Choroid plexus epithelial cell (primary cell): ENCODE measurements at regions not wholly inside any gene's neighbourhood (a gene's known extent, or its start where the extent isn't known, plus 50 kb on each side); places are given as distances from the start of the nearest gene placed in this dataset.
"Not testable (repeated sequence)": the region's sequence is repeated elsewhere in the genome, so short reads cannot be mapped to it uniquely, and the experiment has no call there.

Source experiments
- DNase-seq: peaks from one replicate; pipeline ENCODE4 v3.0.0-alpha.2; 2010; ENCODE audit warnings: low read depth
- H3K4me3 ChIP-seq: 2 replicates; pipeline ENCODE4 v1.5.1; 2011; ENCODE audit warnings: low read depth, mild to moderate bottlenecking, control low read depth, low read length, moderate library complexity
- TF ChIP-seq, protein P1 (sequence below): conservative IDR thresholded peaks from 2 replicates; pipeline ENCODE4 v1.5.1; 2011; ENCODE audit warnings: low read depth, mild to moderate bottlenecking, control low read depth, inconsistent platforms, low read length, moderate library complexity

DNA sequence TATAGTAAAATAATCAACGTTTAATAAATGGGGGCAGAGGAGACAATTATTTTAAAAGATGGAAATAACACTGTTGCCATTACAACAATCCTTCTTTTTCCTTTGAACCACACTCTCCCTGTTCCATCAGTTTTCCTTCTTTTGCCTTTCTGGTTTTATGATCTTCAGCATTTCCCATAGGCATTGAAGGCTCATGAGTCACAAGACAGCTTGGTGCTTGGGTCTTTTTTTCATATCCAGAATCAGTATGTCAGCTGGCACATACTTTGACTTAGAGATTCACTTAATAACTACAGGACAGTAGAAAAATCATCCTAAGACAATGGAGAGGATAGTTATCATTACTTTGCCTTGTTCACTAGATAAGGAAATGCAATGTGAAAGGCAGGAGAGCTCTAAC lies 521.6 kb upstream of the TSPY4 start:
- no peak overlapping the region for H3K4me3 ChIP-seq
- DNase-seq = no peak
- TF ChIP-seq, protein P1, sequence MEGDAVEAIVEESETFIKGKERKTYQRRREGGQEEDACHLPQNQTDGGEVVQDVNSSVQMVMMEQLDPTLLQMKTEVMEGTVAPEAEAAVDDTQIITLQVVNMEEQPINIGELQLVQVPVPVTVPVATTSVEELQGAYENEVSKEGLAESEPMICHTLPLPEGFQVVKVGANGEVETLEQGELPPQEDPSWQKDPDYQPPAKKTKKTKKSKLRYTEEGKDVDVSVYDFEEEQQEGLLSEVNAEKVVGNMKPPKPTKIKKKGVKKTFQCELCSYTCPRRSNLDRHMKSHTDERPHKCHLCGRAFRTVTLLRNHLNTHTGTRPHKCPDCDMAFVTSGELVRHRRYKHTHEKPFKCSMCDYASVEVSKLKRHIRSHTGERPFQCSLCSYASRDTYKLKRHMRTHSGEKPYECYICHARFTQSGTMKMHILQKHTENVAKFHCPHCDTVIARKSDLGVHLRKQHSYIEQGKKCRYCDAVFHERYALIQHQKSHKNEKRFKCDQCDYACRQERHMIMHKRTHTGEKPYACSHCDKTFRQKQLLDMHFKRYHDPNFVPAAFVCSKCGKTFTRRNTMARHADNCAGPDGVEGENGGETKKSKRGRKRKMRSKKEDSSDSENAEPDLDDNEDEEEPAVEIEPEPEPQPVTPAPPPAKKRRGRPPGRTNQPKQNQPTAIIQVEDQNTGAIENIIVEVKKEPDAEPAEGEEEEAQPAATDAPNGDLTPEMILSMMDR = no peak

DNA sequence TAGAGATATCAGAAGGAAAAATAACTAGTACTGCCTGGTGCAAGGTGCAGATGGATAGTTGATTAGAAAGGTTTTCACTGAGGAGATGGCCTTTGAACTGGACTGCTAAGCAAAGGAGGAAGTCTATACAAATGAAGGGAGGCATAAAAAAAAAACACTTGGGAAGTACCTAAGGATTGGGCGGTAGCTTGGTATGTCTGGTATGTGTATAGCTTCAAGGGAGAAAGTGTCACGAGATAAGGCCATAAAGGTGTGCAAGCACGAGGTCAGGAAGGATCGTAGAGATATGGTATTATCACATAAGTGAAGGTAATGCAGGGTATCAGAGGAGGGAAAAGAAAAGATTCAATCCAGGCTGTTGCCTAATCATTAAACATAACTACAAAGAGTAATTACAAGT lies 517.2 kb upstream of the TSPY4 start:
- TF ChIP-seq, protein P1 = no peak
- DNase-seq = no peak

DNA sequence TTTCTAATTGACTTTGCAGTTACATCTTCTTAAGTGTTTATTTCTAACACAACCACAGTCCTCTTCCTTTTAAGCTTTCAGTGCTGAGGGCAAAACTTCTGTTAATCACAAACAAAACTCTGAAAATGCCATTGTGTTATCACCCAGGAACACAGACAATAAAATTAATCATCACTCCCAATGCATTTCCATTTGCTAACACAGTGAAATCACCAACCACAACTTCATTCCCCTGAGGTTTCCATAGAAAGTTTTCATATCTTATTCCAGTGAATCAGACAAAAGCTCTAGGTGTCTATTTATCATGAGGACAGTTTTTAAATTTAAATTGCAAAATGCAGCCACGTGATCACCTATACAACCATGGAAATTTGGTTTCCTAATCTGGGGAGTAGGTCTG lies 516.2 kb upstream of the TSPY4 start:
- H3K4me3 ChIP-seq = no peak overlapping the region
- TF ChIP-seq, protein P1 = no peak
- no peak for DNase-seq

More for the DNA sequence above, 517.2 kb upstream of the TSPY4 start:
- H3K4me3 ChIP-seq = no peak overlapping the region

DNA sequence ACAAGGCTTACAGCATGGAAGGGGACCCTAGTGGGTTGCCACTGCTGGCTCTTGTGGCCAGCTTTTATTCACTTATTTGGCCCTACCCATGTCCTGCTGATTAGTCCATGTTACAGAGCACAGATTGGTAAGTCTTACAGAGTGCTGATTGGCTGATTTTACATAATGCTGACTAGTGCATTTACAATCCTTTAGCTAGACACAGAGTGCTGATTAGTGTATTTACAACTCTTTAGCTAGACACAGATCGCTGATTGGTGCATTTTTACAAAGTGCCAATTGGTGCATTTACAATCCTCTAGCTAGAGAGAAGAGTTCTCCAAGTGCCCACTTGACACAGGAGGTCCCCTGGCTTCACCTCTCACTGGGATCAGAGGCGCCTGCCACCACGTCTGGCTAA lies 485.0 kb upstream of the TSPY4 start:
- TF ChIP-seq, protein P1 = no peak
- H3K4me3 ChIP-seq = no peak overlapping the region
- DNase-seq = no peak

DNA sequence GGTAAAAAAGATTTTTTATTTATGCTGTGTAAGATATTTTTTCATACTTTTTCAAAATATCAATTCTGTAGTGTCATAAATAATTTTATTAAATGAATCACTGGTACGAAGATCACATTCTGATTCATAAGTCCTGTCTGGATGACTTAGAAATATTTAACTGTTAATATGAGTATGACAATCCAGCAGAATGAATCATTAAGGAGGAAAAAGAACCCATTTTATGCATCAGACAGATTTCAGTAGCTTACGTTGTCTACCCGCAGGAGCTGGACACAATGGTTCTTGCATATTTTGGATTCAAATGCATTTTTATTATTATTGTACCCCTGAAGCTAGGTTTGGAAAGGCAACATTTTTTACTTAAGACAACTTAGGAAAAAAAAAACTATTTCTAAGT lies 448.9 kb upstream of the TSPY4 start:
- no peak overlapping the region for H3K4me3 ChIP-seq
- no peak for DNase-seq
- TF ChIP-seq, protein P1 = no peak

DNA sequence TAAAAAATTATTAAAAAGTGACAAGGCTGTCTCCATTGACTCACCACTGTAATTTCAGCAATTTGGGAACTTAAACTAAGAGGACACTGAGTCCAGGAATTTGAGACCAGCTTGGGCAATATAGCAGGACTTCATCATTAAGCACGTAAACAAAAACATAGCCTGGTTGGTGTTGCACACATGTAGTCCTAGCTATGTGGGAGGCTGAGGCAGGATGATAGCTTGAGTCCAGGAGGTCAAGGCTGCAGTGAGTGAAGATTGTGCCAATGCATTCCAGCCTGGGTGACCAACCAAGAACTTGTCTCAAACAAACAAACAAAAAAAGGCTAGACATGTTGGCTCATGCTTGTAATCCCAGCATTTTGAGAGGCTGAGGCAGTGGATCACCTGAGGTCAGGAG lies 439.4 kb upstream of the TSPY4 start:
- no peak for DNase-seq
- no peak overlapping the region for H3K4me3 ChIP-seq
- TF ChIP-seq, protein P1 = no peak

DNA sequence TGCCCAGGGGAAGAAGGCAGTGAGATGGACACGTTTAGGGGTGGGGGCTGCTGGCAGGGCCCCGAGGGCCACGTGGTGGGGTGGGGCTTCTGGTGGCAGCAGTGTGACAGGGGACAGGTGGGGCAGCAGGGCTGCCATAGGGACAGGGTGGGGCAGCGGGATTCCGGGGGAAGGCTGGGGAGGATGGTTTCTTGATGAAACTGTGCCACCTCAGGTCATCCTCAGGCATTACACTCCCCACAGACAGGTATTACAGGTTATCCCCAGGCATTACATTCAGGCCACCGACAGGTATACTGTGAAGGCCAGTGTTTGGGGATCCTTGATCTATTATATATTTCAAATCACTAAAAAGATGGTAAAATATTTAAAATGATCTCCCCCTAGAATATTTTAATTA lies 432.1 kb upstream of the TSPY4 start:
- TF ChIP-seq, protein P1 = no peak
- no peak for DNase-seq

DNA sequence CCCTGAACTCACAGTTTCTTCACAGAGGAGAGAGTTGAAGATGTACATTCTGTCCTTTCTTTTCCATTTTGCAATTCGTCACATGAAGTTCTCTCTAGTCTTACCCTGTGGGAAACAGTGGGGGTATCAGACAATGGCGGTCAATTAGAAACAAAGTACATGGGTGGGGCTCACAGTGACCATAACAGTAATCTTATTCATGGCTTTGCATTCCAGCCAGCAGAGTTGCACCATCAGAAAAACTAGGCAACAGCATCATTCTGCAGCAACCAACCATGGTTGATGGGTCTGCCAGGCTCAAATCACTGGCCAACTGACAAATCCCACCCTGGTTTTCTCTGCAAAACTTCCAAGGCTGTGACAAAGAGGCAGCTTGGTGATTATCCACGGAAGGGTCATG lies 414.7 kb upstream of the TSPY4 start:
- not testable (repeated sequence) for DNase-seq, H3K4me3 ChIP-seq

More for the DNA sequence above, 432.1 kb upstream of the TSPY4 start:
- H3K4me3 ChIP-seq = no peak overlapping the region
